Neural cell (in vitro differentiated cells): ENCODE measurements at regions not wholly inside any gene's neighbourhood (a gene's known extent, or its start where the extent isn't known, plus 50 kb on each side); places are given as distances from the start of the nearest gene placed in this dataset.

ENCODE experiments used
- H2AFZ ChIP-seq: fragments of 200-600, 300-800 bp; sonication (generic), shearing (Covaris generic); 2 replicates; pipeline ENCODE4 v1.6.0; 2014; ENCODE audit warnings: low read depth, mild to moderate bottlenecking, antibody characterized with exemption, low read length, moderate library complexity
- H3F3A ChIP-seq: fragments of 200-600 bp; shearing (Covaris generic); 2 replicates; pipeline ENCODE4 v1.6.1; 2016; ENCODE audit warnings: mild to moderate bottlenecking, moderate library complexity, mixed read lengths, antibody characterized with exemption, low read length; ENCODE audit not compliant: insufficient read depth, poor library complexity, severe bottlenecking
- H3K27ac ChIP-seq: fragments of 200-600, 300-800 bp; sonication (generic), shearing (Covaris generic); 2 replicates; pipeline ENCODE4 v1.5.1; 2014; ENCODE audit warnings: mild to moderate bottlenecking, low read length, moderate library complexity
- H3K27me3 ChIP-seq: fragments of 300-800, 200-600 bp; sonication (generic), shearing (Covaris generic); 2 replicates; pipeline ENCODE4 v1.6.0; 2014; ENCODE audit warnings: mild to moderate bottlenecking, low read depth, low read length, moderate library complexity; ENCODE audit not compliant: insufficient read depth
- H3K36me3 ChIP-seq: fragments of 300-800, 200-600 bp; sonication (generic), shearing (Covaris generic); 2 replicates; pipeline ENCODE4 v1.5.1; 2014; ENCODE audit warnings: mild to moderate bottlenecking, antibody characterized with exemption, low read length, moderate library complexity; ENCODE audit not compliant: insufficient read depth
- H3K4me2 ChIP-seq: fragments of 300-800, 200-600 bp; sonication (generic), shearing (Covaris generic); 2 replicates; pipeline ENCODE4 v1.6.0; 2014; ENCODE audit warnings: mild to moderate bottlenecking, low read length
- H3K4me3 ChIP-seq: fragments of 300-800, 200-600 bp; sonication (generic), shearing (Covaris generic); 2 replicates; pipeline ENCODE4 v1.5.1; 2014; ENCODE audit warnings: mild to moderate bottlenecking, low read length, moderate library complexity
- H3K79me2 ChIP-seq: fragments of 200-600 bp; shearing (Covaris generic); replicated peaks from 2 replicates; pipeline ENCODE4 v1.6.0; 2014; ENCODE audit warnings: mild to moderate bottlenecking, low read length, moderate library complexity; ENCODE audit not compliant: insufficient read depth
- H3K9ac ChIP-seq: fragments of 300-800, 200-600 bp; sonication (generic), shearing (Covaris generic); 2 replicates; pipeline ENCODE4 v1.6.1; 2016; ENCODE audit warnings: mild to moderate bottlenecking, low read length, mixed read lengths
- H3K9me2 ChIP-seq: fragments of 200-600 bp; shearing (Covaris generic); 2 replicates; pipeline ENCODE4 v1.6.1; 2016; ENCODE audit warnings: mild to moderate bottlenecking, low read length, mixed read lengths; ENCODE audit not compliant: insufficient read depth
- H3K9me3 ChIP-seq: fragments of 200-600, 300-800 bp; sonication (generic), shearing (Covaris generic); 2 replicates; pipeline ENCODE4 v1.6.1; 2016; ENCODE audit warnings: mild to moderate bottlenecking, mixed run types, low read length, moderate library complexity, mixed read lengths
- H4K20me1 ChIP-seq: fragments of 200-600 bp; shearing (Covaris generic); 2 replicates; pipeline ENCODE4 v1.6.1; 2016; ENCODE audit warnings: mild to moderate bottlenecking, mixed run types; ENCODE audit not compliant: insufficient read depth
- EP300 ChIP-seq: fragments of 450-650 bp; conservative IDR thresholded peaks from 2 replicates; pipeline ENCODE4 v1.6.1; 2014; ENCODE audit warnings: antibody characterized with exemption, mild to moderate bottlenecking, moderate library complexity; ENCODE audit not compliant: poor library complexity, severe bottlenecking
- EZH2 ChIP-seq: fragments of 200-600, 300-800 bp; shearing (Covaris generic), sonication (generic); IDR thresholded peaks from 2 replicates; pipeline ENCODE4 v1.6.1; 2014; ENCODE audit warnings: antibody characterized with exemption, low read length, borderline replicate concordance, mild to moderate bottlenecking; ENCODE audit not compliant: insufficient read depth, poor library complexity, severe bottlenecking
- MXI1 ChIP-seq: fragments of 450-650 bp; conservative IDR thresholded peaks from 2 replicates; pipeline ENCODE4 v1.6.1; 2014; ENCODE audit warnings: antibody characterized with exemption, mild to moderate bottlenecking; ENCODE audit not compliant: poor library complexity, severe bottlenecking
- POLR2AphosphoS5 ChIP-seq: IDR thresholded peaks from 2 replicates; pipeline ENCODE4 v1.6.1; 2012
- RAD21 ChIP-seq: fragments of 450-650 bp; conservative IDR thresholded peaks from 2 replicates; pipeline ENCODE4 v1.6.1; 2014; ENCODE audit warnings: antibody characterized with exemption, mild to moderate bottlenecking, moderate library complexity
- REST ChIP-seq: IDR thresholded peaks from 2 replicates; pipeline ENCODE4 v1.6.1; 2012; ENCODE audit warnings: borderline replicate concordance
- SMC3 ChIP-seq: fragments of 450-650 bp; conservative IDR thresholded peaks from 2 replicates; pipeline ENCODE4 v1.6.1; 2014; ENCODE audit warnings: antibody characterized with exemption, mild to moderate bottlenecking, moderate library complexity; ENCODE audit not compliant: poor library complexity
- TAF1 ChIP-seq: IDR thresholded peaks from 2 replicates; pipeline ENCODE4 v1.6.1; 2012; ENCODE audit warnings: low read depth
- TF ChIP-seq, protein P1 (sequence below): fragments of 450-650 bp; IDR thresholded peaks from 2 replicates; pipeline ENCODE4 v1.5.1; 2014; ENCODE audit warnings: antibody characterized with exemption, mild to moderate bottlenecking, moderate library complexity; ENCODE audit not compliant: poor library complexity, severe bottlenecking

DNA sequence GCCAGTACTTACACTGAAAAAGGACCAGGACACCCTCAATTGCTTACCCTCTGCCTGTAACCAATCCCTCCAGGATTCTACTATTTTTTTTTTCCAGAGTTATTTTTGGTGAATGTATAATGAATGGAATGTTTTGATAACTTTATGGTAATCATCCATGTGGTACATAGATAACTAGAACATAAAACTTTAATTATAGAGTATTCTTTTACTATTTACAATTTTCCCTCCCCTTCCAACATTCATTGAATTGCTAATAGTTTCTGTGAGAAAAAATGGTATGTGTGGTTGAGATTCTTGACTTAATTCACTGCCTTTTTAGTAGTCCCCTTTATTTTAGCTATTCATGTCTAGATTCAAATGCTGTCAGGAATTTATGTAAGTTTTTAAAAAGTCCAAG is 164.6 kb downstream of the CYYR1 start:
- H3K4me3 ChIP-seq, result no peak overlapping the region
- H3K9me3 ChIP-seq, result no peaks in the 10 kb centered on the region
- H3K9me2 ChIP-seq, result no peaks in the 10 kb centered on the region
- no peaks in the 10 kb centered on the region for H3K27me3 ChIP-seq
- TF ChIP-seq REST (no peak), POLR2AphosphoS5 (no peak), TAF1 (no peak), SMC3 (no peak), MXI1 (no peak), EZH2 (no peak), EP300 (no peak)
- TF ChIP-seq, protein P1, sequence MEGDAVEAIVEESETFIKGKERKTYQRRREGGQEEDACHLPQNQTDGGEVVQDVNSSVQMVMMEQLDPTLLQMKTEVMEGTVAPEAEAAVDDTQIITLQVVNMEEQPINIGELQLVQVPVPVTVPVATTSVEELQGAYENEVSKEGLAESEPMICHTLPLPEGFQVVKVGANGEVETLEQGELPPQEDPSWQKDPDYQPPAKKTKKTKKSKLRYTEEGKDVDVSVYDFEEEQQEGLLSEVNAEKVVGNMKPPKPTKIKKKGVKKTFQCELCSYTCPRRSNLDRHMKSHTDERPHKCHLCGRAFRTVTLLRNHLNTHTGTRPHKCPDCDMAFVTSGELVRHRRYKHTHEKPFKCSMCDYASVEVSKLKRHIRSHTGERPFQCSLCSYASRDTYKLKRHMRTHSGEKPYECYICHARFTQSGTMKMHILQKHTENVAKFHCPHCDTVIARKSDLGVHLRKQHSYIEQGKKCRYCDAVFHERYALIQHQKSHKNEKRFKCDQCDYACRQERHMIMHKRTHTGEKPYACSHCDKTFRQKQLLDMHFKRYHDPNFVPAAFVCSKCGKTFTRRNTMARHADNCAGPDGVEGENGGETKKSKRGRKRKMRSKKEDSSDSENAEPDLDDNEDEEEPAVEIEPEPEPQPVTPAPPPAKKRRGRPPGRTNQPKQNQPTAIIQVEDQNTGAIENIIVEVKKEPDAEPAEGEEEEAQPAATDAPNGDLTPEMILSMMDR, result no peak
- H3K79me2 ChIP-seq, result no peaks in the 10 kb centered on the region
- H3F3A ChIP-seq, result no peaks in the 10 kb centered on the region
- H3K4me2 ChIP-seq, result no peak overlapping the region
- H2AFZ ChIP-seq, result no peak overlapping the region
- no peaks in the 10 kb centered on the region for H3K36me3 ChIP-seq
- no peaks in the 10 kb centered on the region for H4K20me1 ChIP-seq
- H3K9ac ChIP-seq, result no peak overlapping the region
- H3K27ac ChIP-seq, result no peak overlapping the region

- Histone ChIP-seq H3K9me2 (no peaks in the 10 kb centered on the region), H2AFZ (no peak overlapping the region), H3K27ac (no peak overlapping the region), H3K36me3 (no peaks in the 10 kb centered on the region), H3K9ac (no peak overlapping the region), H3K27me3 (no peaks in the 10 kb centered on the region), H3K4me2 (no peak overlapping the region), H4K20me1 (no peaks in the 10 kb centered on the region), H3K9me3 (no peaks in the 10 kb centered on the region), H3K4me3 (no peak overlapping the region), H3F3A (no peaks in the 10 kb centered on the region), H3K79me2 (no peaks in the 10 kb centered on the region)
- TF ChIP-seq EZH2 (no peak), REST (no peak), MXI1 (no peak), SMC3 (no peak), EP300 (no peak), RAD21 (no peak), POLR2AphosphoS5 (no peak), TAF1 (no peak)
- TF ChIP-seq, protein P1, result no peak
Measured at GRCh38 chr21:26406526-26406925, 166.6 kb downstream of the CYYR1 start.
